GM23338 (cell line): ENCODE measurements at regions not wholly inside any gene's neighbourhood (a gene's known extent, or its start where the extent isn't known, plus 50 kb on each side); places are given as distances from the start of the nearest gene placed in this dataset.

Experiments
- ATAC-seq: fragments of 200-7000 bp; cut with Tn5 transposase; 3 replicates; pipeline ENCODE4 v1.9.1; 2020
- DNase-seq: peaks from one replicate; pipeline ENCODE4 v3.0.0-alpha.2; 2015; ENCODE audit warnings: low spot score
- H2AFZ ChIP-seq: fragments of 200-600 bp; sonication (generic); 2 replicates; pipeline ENCODE4 v1.8.0; 2016; ENCODE audit warnings: antibody characterized with exemption, mild to moderate bottlenecking, moderate library complexity
- H3F3A ChIP-seq: fragments of 200-600 bp; sonication (generic); replicated peaks from 2 replicates; pipeline ENCODE4 v1.8.0; 2017; ENCODE audit warnings: antibody characterized with exemption, mixed run types, low read depth
- H3K27ac ChIP-seq: fragments of 200-600 bp; sonication (generic); 2 replicates; pipeline ENCODE4 v1.6.1; 2016; ENCODE audit warnings: low read depth
- H3K27me3 ChIP-seq: fragments of 200-600 bp; sonication (generic); 2 replicates; pipeline ENCODE4 v1.8.0; 2016; ENCODE audit warnings: mild to moderate bottlenecking, mixed run types, moderate library complexity; ENCODE audit not compliant: insufficient read depth
- H3K36me3 ChIP-seq: fragments of 200-600 bp; sonication (generic); 2 replicates; pipeline ENCODE4 v1.8.0; 2016; ENCODE audit warnings: mild to moderate bottlenecking; ENCODE audit not compliant: insufficient read depth
- H3K4me1 ChIP-seq: fragments of 200-600 bp; sonication (generic); 2 replicates; pipeline ENCODE4 v1.8.0; 2016; ENCODE audit warnings: mild to moderate bottlenecking, moderate library complexity; ENCODE audit not compliant: insufficient read depth
- H3K4me2 ChIP-seq: fragments of 200-600 bp; sonication (generic); 2 replicates; pipeline ENCODE4 v1.7.1; 2017; ENCODE audit warnings: mixed run types
- H3K4me3 ChIP-seq: fragments of 200-600 bp; sonication (generic); 2 replicates; pipeline ENCODE4 v1.6.1; 2016; ENCODE audit warnings: mixed run types
- H3K79me2 ChIP-seq: fragments of 200-600 bp; sonication (generic); replicated peaks from 2 replicates; pipeline ENCODE4 v1.8.0; 2017; ENCODE audit warnings: mild to moderate bottlenecking; ENCODE audit not compliant: insufficient read depth
- H3K9me2 ChIP-seq: fragments of 200-600 bp; sonication (generic); 2 replicates; pipeline ENCODE4 v1.8.0; 2017; ENCODE audit not compliant: insufficient read depth
- H4K20me1 ChIP-seq: fragments of 200-600 bp; sonication (generic); replicated peaks from 2 replicates; pipeline ENCODE4 v1.8.0; 2017; ENCODE audit warnings: mild to moderate bottlenecking; ENCODE audit not compliant: insufficient read depth
- H3K27ac Mint-ChIP-seq: 2 replicates; pipeline ENCODE4 v1.8.0; 2020; ENCODE audit warnings: inconsistent platforms, mild to moderate bottlenecking, moderate library complexity, mixed read lengths
- H3K27me3 Mint-ChIP-seq: 3 replicates; pipeline ENCODE4 v1.8.0; 2022; ENCODE audit warnings: low read depth, mild to moderate bottlenecking, moderate library complexity, mixed read lengths, inconsistent platforms; ENCODE audit not compliant: insufficient read depth, poor library complexity
- H3K36me3 Mint-ChIP-seq: 3 replicates; pipeline ENCODE4 v1.8.0; 2021; ENCODE audit warnings: low read depth, mild to moderate bottlenecking, inconsistent platforms, moderate library complexity, mixed read lengths
- H3K4me1 Mint-ChIP-seq: 3 replicates; pipeline ENCODE4 v1.8.0; 2020; ENCODE audit warnings: mild to moderate bottlenecking, inconsistent platforms, mixed read lengths
- H3K4me3 Mint-ChIP-seq: 3 replicates; pipeline ENCODE4 v1.8.0; 2021; ENCODE audit warnings: moderate library complexity, mild to moderate bottlenecking, inconsistent platforms, mixed read lengths
- H3K9me3 Mint-ChIP-seq: 3 replicates; pipeline ENCODE4 v1.8.0; 2020; ENCODE audit warnings: moderate library complexity, mild to moderate bottlenecking, inconsistent platforms, mixed read lengths
- CREB1 ChIP-seq: fragments of 250-450 bp; sonication (Bioruptor Pico); IDR thresholded peaks from 2 replicates; pipeline ENCODE4 v1.5.0; 2020; ENCODE audit warnings: low read depth, mild to moderate bottlenecking, moderate library complexity
- CTCF ChIP-seq, 2 experiments: fragments of 200-600 bp in 1 of 2; sonication (generic) in 1 of 2; conservative IDR thresholded peaks; 2 replicates each; pipeline versions ENCODE4 v1.5.1 to v1.6.1; 2016 to 2017; ENCODE audit warnings: antibody characterized with exemption in 2 of 2, low read depth in 2 of 2, mild to moderate bottlenecking in 2 of 2, moderate library complexity in 1 of 2
- EZH2 ChIP-seq: fragments of 200-600 bp; sonication (generic); IDR thresholded peaks from one replicate; pipeline ENCODE4 v1.8.0; 2017; ENCODE audit warnings: antibody characterized with exemption, mild to moderate bottlenecking, low read depth; ENCODE audit not compliant: unreplicated experiment
- EZH2phosphoT487 ChIP-seq: fragments of 200-600 bp; sonication (generic); IDR thresholded peaks from one replicate; pipeline ENCODE4 v1.8.1; 2018; ENCODE audit warnings: antibody characterized with exemption; ENCODE audit not compliant: unreplicated experiment
- REST ChIP-seq: IDR thresholded peaks from one replicate; pipeline ENCODE4 v1.6.1; 2018; ENCODE audit warnings: antibody characterized with exemption; ENCODE audit not compliant: unreplicated experiment
- STAT1 ChIP-seq: IDR thresholded peaks from one replicate; pipeline ENCODE4 v1.6.1; 2016; ENCODE audit warnings: antibody characterized with exemption; ENCODE audit not compliant: unreplicated experiment
- ZNF114 ChIP-seq: fragments of 250-450 bp; sonication (Bioruptor Pico); IDR thresholded peaks from 2 replicates; pipeline ENCODE4 v1.5.0; 2020; ENCODE audit warnings: mild to moderate bottlenecking, moderate library complexity
- ZNF331 ChIP-seq: fragments of 250-450 bp; sonication (Bioruptor Pico); IDR thresholded peaks from 2 replicates; pipeline ENCODE4 v1.5.0; 2020; ENCODE audit warnings: low read depth, mild to moderate bottlenecking, moderate library complexity
- TF ChIP-seq, protein P1 (sequence below): IDR thresholded peaks from 2 replicates; pipeline ENCODE4 v1.6.1; 2016; ENCODE audit warnings: antibody characterized with exemption

DNA sequence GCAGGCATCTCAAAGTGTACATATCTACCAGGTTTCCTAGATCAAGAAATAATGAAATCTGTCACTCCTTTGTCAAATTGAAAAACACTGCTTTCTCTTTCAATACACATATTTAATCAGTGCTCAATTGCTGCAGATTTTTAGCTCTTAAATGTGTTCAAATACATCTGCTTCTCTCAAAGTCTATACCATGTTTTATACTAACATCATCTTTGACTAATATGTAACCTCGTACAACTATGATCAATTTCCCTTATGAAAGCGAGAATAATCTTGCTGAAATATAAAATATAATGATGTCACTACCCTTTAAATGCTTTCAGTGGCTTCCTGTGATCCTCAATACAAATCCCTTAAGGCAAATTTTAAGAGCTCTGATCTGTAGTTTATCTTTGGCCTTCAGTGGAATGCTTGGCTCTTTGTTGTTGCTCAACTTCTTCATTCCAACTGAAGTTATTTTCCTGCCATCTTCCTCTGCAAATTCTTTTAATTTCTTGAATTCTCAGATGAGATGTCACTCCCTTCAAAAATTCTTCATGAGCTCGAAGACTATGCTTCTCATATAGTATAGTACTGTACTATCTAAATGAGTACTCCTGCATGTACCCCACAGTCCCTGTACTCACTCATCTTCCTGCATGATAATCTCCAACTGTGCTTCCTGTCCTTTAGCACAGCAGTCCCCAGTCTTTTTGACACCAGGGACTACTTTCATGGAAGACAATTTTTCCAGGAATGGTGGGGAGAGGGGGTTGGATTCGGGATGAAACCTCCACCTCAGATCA is 545.1 kb upstream of the GJE1 start (continued):
- TF ChIP-seq REST = no peak
- no peak for TF ChIP-seq EZH2phosphoT487
- TF ChIP-seq ZNF331 (CRISPR knock-in tag) = no peak

GRCh38 chr6:141580988-141581552 is 551.7 kb upstream of the GJE1 start:
- Mint-ChIP-seq H3K4me1 (no peaks in the 10 kb centered on the region), H3K36me3 (no peaks in the 10 kb centered on the region), H3K9me3 (no peaks in the 10 kb centered on the region), H3K27ac (no peak overlapping the region), H3K4me3 (no peak overlapping the region), H3K27me3 (no peaks in the 10 kb centered on the region)
- Histone ChIP-seq H4K20me1 (no peaks in the 10 kb centered on the region), H3K4me3 (no peak overlapping the region), H3K4me1 (no peaks in the 10 kb centered on the region), H3K36me3 (no peaks in the 10 kb centered on the region), H3K27me3 (no peaks in the 10 kb centered on the region), H2AFZ (no peak overlapping the region), H3F3A (no peaks in the 10 kb centered on the region), H3K4me2 (no peak overlapping the region), H3K79me2 (no peaks in the 10 kb centered on the region), H3K9me2 (no peaks in the 10 kb centered on the region), H3K27ac (no peak overlapping the region)
- ATAC-seq = no peak
- no peak for DNase-seq
- TF ChIP-seq STAT1 (no peak), ZNF114 (no peak), EZH2 (no peak), EZH2phosphoT487 (no peak), REST (no peak), CREB1 (CRISPR knock-in tag) (no peak), CTCF (conservative IDR thresholded peaks at IDR 0.05; ENCODE audit: low read depth in 2 of 2) (no peak)
- TF ChIP-seq, protein P1, sequence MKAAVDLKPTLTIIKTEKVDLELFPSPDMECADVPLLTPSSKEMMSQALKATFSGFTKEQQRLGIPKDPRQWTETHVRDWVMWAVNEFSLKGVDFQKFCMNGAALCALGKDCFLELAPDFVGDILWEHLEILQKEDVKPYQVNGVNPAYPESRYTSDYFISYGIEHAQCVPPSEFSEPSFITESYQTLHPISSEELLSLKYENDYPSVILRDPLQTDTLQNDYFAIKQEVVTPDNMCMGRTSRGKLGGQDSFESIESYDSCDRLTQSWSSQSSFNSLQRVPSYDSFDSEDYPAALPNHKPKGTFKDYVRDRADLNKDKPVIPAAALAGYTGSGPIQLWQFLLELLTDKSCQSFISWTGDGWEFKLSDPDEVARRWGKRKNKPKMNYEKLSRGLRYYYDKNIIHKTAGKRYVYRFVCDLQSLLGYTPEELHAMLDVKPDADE = no peak
